HepG2 (cell line): ENCODE measurements at regions not wholly inside any gene's neighbourhood (a gene's known extent, or its start where the extent isn't known, plus 50 kb on each side); places are given as distances from the start of the nearest gene placed in this dataset.

Experiments
- ATAC-seq: fragments of 200-7000 bp; cut with Tn5 transposase; 3 replicates; pipeline ENCODE4 v1.9.1; 2020; ENCODE audit warnings: mild to moderate bottlenecking, moderate library complexity
- BruUV-seq: library from RNA; stranded (reverse); fragments of 400-500 nt; replicated peaks from 2 replicates; lab custom pipeline; 2021; lab: Mats Ljungman, UMichigan
- CTCF ChIA-PET: fragments of 300-600 bp; formaldehyde crosslinking; extraction: SDS; loops from one replicate; lab custom pipeline; 2021; ENCODE audit warnings: low total read pairs, inconsistent platforms, low intra/inter-chr PET ratio; lab: Yijun Ruan, JAX
- POLR2A ChIA-PET: fragments of 350-600 bp; sonication (Branson Sonifier 250); formaldehyde crosslinking; loops from one replicate; lab custom pipeline; 2020; ENCODE audit warnings: antibody characterized with exemption, inconsistent platforms; lab: Yijun Ruan, JAX
- DNase-seq: peaks from one replicate; pipeline ENCODE4 v3.0.0-alpha.2; 2015; ENCODE audit warnings: low spot score
- FAIRE-seq: peaks from 3 replicates; lab custom pipeline; 2011; peaks lifted over from hg19 to GRCh38; lab: Jason Lieb, UNC
- H2AFZ ChIP-seq: one replicate; pipeline ENCODE4 v1.6.1; 2011; ENCODE audit warnings: low read length, inconsistent platforms
- H3K27ac ChIP-seq: fragments of 300-600 bp; 3 replicates; pipeline ENCODE4 v1.8.0; 2011; ENCODE audit warnings: mixed run types, mild to moderate bottlenecking, mixed read lengths, low read length, inconsistent platforms; ENCODE audit not compliant: insufficient read depth; ENCODE audit errors: extremely low read length
- H3K27me3 ChIP-seq, 2 experiments: fragments of 200-600 bp in 1 of 2; 2 replicates in 1 of 2; 3 replicates in 1 of 2; pipeline versions ENCODE4 v1.6.0 to v1.8.0; 2011; ENCODE audit warnings: low read length in 2 of 2, mild to moderate bottlenecking in 2 of 2, moderate library complexity in 2 of 2, inconsistent platforms in 1 of 2; ENCODE audit not compliant: insufficient read depth in 2 of 2, control insufficient read depth in 1 of 2
- H3K36me3 ChIP-seq, 2 experiments: fragments of 200-600 bp in 1 of 2; replicated peaks in 1 of 2; 2 replicates in 1 of 2; 3 replicates in 1 of 2; pipeline versions ENCODE4 v1.5.1 to v1.8.0; 2011; ENCODE audit warnings: low read length in 2 of 2, inconsistent platforms in 1 of 2; ENCODE audit not compliant: insufficient read depth in 2 of 2, control insufficient read depth in 1 of 2
- H3K4me1 ChIP-seq: 2 replicates; pipeline ENCODE4 v1.5.1; 2012; ENCODE audit warnings: low read length, inconsistent platforms; ENCODE audit not compliant: insufficient read depth
- H3K4me2 ChIP-seq: 2 replicates; pipeline ENCODE4 v1.6.0; 2011; ENCODE audit warnings: low read depth, low read length, inconsistent platforms
- H3K4me3 ChIP-seq, 3 experiments: fragments of 200-600 bp in 1 of 3; sonication (generic), shearing (Covaris generic) in 1 of 3; replicated peaks in 1 of 3; 2 replicates each; pipeline ENCODE4 v1.5.1; 2011 to 2016; ENCODE audit warnings: low read length in 3 of 3, inconsistent platforms in 2 of 3, low read depth in 2 of 3, mild to moderate bottlenecking in 2 of 3, control low read depth in 1 of 3, mixed read lengths in 1 of 3; ENCODE audit not compliant: insufficient read depth in 1 of 3
- H3K79me2 ChIP-seq: one replicate; pipeline ENCODE4 v1.6.1; 2011; ENCODE audit warnings: low read length, inconsistent platforms; ENCODE audit not compliant: insufficient read depth
- H3K9ac ChIP-seq: 2 replicates; pipeline ENCODE4 v1.6.0; 2011; ENCODE audit warnings: mild to moderate bottlenecking, low read depth, low read length, inconsistent platforms; ENCODE audit not compliant: insufficient read depth
- H3K9me3 ChIP-seq: 2 replicates; pipeline ENCODE4 v1.5.1; 2012; ENCODE audit warnings: mild to moderate bottlenecking, low read length
- H4K20me1 ChIP-seq: 2 replicates; pipeline ENCODE4 v1.6.0; 2011; ENCODE audit warnings: inconsistent platforms, mild to moderate bottlenecking, low read length, moderate library complexity; ENCODE audit not compliant: insufficient read depth
- ARHGAP35 ChIP-seq: sonication (generic); formaldehyde crosslinking; IDR thresholded peaks from 2 replicates; pipeline ENCODE4 v1.9.0; 2022; ENCODE audit warnings: mild to moderate bottlenecking, inconsistent platforms, moderate library complexity, missing genetic modification reagents, borderline replicate concordance
- DPF2 ChIP-seq: sonication (generic); formaldehyde crosslinking; IDR thresholded peaks from 2 replicates; pipeline ENCODE4 v1.4.0; 2020; ENCODE audit warnings: mild to moderate bottlenecking, low read depth, missing genetic modification reagents, borderline replicate concordance
- KMT2A ChIP-seq: sonication (generic); formaldehyde crosslinking; IDR thresholded peaks from 2 replicates; pipeline ENCODE4 v1.4.0; 2020; ENCODE audit warnings: missing genetic modification reagents
- MAZ ChIP-seq, 2 experiments: sonication (generic) in 1 of 2; formaldehyde crosslinking in 1 of 2; IDR thresholded peaks; 2 replicates each; pipeline versions ENCODE4 v1.5.0 to v1.6.1; 2012 to 2020; ENCODE audit warnings: low read depth in 2 of 2, mild to moderate bottlenecking in 2 of 2, borderline replicate concordance in 1 of 2, improper control_type of control experiment in 1 of 2, low read length in 1 of 2, missing genetic modification reagents in 1 of 2, moderate library complexity in 1 of 2
- SMYD3 ChIP-seq: sonication (generic); formaldehyde crosslinking; IDR thresholded peaks from 2 replicates; pipeline ENCODE4 v1.8.1; 2023; ENCODE audit warnings: mild to moderate bottlenecking, missing genetic modification reagents
- ZNF10 ChIP-seq: sonication (generic); formaldehyde crosslinking; IDR thresholded peaks from 2 replicates; pipeline ENCODE4 v1.4.0; 2020; ENCODE audit warnings: mild to moderate bottlenecking, low read depth, missing genetic modification reagents, borderline replicate concordance
- ZNF343 ChIP-seq: sonication (generic); formaldehyde crosslinking; IDR thresholded peaks from 2 replicates; pipeline ENCODE4 v1.4.0; 2020; ENCODE audit warnings: mild to moderate bottlenecking, missing genetic modification reagents
- ZNF577 ChIP-seq: sonication (generic); formaldehyde crosslinking; IDR thresholded peaks from 2 replicates; pipeline ENCODE4 v1.4.0; 2020; ENCODE audit warnings: mild to moderate bottlenecking, low read depth, missing genetic modification reagents, borderline replicate concordance
- ZNF589 ChIP-seq: sonication (generic); formaldehyde crosslinking; conservative IDR thresholded peaks from 2 replicates; pipeline ENCODE4 v1.8.0; 2022; ENCODE audit warnings: mild to moderate bottlenecking, moderate library complexity, missing genetic modification reagents
- ZNF703 ChIP-seq: sonication (generic); formaldehyde crosslinking; IDR thresholded peaks from 2 replicates; pipeline ENCODE4 v1.5.1; 2020; ENCODE audit warnings: missing genetic modification reagents, mild to moderate bottlenecking, moderate library complexity, borderline replicate concordance
- ZNF775 ChIP-seq: sonication (generic); formaldehyde crosslinking; IDR thresholded peaks from 2 replicates; pipeline ENCODE4 v1.4.0; 2020; ENCODE audit warnings: missing genetic modification reagents, mild to moderate bottlenecking, moderate library complexity, borderline replicate concordance
- ZNF790 ChIP-seq: sonication (generic); formaldehyde crosslinking; IDR thresholded peaks from 2 replicates; pipeline ENCODE4 v1.8.0; 2022; ENCODE audit warnings: missing genetic modification reagents, mild to moderate bottlenecking, borderline replicate concordance
- WGBS: methylation state at CpG from one replicate; pipeline ENCODE4 v1.1.6; 2017; ENCODE audit warnings: low lambda C conversion rate; 5-methylcytosine and 5-hydroxymethylcytosine counted together
- in situ Hi-C: cut with HindIII; loops from 2 replicates; pipeline ENCODE4 v1.10.0; 2017; ENCODE audit warnings: low pct_unique_long_range_greater_than_20kb; ENCODE audit not compliant: extremely low pct_ligation_motif_present
- intact Hi-C: fragments of 100-400 bp; cut with micrococcal nuclease; formaldehyde crosslinking; loops from one replicate; pipeline ENCODE4 v1.10.0; 2022; ENCODE audit not compliant: unreplicated experiment
- TF ChIP-seq, protein P1 (sequence below): sonication (generic); formaldehyde crosslinking; IDR thresholded peaks from 2 replicates; pipeline ENCODE4 v1.4.0; 2020; ENCODE audit warnings: missing genetic modification reagents, mild to moderate bottlenecking, borderline replicate concordance
- TF ChIP-seq, protein P2 (sequence below): sonication (generic); formaldehyde crosslinking; IDR thresholded peaks from 2 replicates; pipeline ENCODE4 v1.5.0; 2020; ENCODE audit warnings: missing genetic modification reagents, mild to moderate bottlenecking, borderline replicate concordance
- TF ChIP-seq, protein P3 (sequence below): sonication (generic); formaldehyde crosslinking; conservative IDR thresholded peaks from 2 replicates; pipeline ENCODE4 v1.4.0; 2020; ENCODE audit warnings: missing genetic modification reagents

DNA sequence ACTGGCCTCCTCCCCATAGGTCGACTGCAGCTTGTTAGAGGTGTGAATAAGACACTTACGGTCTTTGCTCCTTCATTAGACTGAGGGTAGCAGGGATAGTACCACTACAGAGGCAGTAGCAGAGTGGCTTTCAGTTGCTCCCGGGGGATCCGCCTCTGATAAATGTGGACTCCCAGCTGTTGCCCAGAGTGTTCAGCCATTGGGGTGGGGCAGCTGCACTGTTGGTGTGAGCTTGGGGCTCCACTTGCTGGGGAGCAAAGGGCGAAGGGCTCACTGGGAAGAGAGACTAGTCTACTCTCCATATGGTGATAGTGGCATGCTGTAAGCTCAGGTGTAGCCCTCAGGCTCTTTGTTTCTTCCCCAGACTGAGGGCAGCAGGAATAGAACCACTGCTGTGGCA lies 239.1 kb downstream of the LRRN1 start:
- POLR2A ChIA-PET, result no interaction called here
- CTCF ChIA-PET, result no interaction called here
- Histone ChIP-seq H3K4me2 (no peak overlapping the region), H3K27me3 (no peaks in the 10 kb centered on the region), H3K27ac (no peak overlapping the region), H3K36me3 (no peaks in the 10 kb centered on the region), H3K4me3 (no peak overlapping the region), H3K9ac (no peak overlapping the region), H2AFZ (no peak overlapping the region), H3K79me2 (no peaks in the 10 kb centered on the region), H3K4me1 (no peaks in the 10 kb centered on the region), H3K9me3 (no peaks in the 10 kb centered on the region), H4K20me1 (no peaks in the 10 kb centered on the region)
- BruUV-seq, result no TSS peak
- intact Hi-C loops (no loop called here), in situ Hi-C loops (no loop called here)
- FAIRE-seq (no peak), ATAC-seq (no peak), DNase-seq (no peak)
- TF ChIP-seq ZNF790 (CRISPR knock-in tag) (no peak), ZNF577 (no peak), ZNF703 (CRISPR knock-in tag) (no peak), ARHGAP35 (CRISPR knock-in tag) (no peak), KMT2A (CRISPR knock-in tag) (no peak), ZNF10 (CRISPR knock-in tag) (no peak), ZNF775 (CRISPR knock-in tag) (no peak), ZNF589 (CRISPR knock-in tag) (no peak), SMYD3 (CRISPR knock-in tag) (no peak), ZNF343 (CRISPR knock-in tag) (no peak), MAZ (IDR thresholded peaks at IDR 0.05; ENCODE audit: borderline replicate concordance, low read depth, low read length) (no peak), MAZ (CRISPR knock-in tag; IDR thresholded peaks at IDR 0.05; ENCODE audit: low read depth) (no peak), DPF2 (CRISPR knock-in tag) (no peak)
- TF ChIP-seq, protein P1, sequence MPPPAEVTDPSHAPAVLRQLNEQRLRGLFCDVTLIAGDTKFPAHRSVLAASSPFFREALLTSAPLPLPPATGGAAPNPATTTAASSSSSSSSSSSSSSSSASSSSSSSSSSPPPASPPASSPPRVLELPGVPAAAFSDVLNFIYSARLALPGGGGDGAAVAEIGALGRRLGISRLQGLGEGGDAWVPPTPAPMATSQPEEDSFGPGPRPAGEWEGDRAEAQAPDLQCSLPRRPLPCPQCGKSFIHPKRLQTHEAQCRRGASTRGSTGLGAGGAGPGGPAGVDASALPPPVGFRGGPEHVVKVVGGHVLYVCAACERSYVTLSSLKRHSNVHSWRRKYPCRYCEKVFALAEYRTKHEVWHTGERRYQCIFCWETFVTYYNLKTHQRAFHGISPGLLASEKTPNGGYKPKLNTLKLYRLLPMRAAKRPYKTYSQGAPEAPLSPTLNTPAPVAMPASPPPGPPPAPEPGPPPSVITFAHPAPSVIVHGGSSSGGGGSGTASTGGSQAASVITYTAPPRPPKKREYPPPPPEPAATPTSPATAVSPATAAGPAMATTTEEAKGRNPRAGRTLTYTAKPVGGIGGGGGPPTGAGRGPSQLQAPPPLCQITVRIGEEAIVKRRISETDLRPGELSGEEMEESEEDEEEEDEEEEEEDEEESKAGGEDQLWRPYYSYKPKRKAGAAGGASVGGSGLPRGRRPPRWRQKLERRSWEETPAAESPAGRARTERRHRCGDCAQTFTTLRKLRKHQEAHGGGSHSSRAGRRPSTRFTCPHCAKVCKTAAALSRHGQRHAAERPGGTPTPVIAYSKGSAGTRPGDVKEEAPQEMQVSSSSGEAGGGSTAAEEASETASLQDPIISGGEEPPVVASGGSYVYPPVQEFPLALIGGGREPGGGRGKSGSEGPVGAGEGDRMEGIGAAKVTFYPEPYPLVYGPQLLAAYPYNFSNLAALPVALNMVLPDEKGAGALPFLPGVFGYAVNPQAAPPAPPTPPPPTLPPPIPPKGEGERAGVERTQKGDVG, result no peak
- TF ChIP-seq, protein P2, sequence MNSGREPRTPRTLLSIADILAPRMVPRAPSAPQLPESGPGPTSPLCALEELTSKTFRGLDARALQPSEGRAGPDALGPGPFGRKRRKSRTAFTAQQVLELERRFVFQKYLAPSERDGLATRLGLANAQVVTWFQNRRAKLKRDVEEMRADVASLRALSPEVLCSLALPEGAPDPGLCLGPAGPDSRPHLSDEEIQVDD (CRISPR knock-in tag), result no peak
- TF ChIP-seq, protein P3, sequence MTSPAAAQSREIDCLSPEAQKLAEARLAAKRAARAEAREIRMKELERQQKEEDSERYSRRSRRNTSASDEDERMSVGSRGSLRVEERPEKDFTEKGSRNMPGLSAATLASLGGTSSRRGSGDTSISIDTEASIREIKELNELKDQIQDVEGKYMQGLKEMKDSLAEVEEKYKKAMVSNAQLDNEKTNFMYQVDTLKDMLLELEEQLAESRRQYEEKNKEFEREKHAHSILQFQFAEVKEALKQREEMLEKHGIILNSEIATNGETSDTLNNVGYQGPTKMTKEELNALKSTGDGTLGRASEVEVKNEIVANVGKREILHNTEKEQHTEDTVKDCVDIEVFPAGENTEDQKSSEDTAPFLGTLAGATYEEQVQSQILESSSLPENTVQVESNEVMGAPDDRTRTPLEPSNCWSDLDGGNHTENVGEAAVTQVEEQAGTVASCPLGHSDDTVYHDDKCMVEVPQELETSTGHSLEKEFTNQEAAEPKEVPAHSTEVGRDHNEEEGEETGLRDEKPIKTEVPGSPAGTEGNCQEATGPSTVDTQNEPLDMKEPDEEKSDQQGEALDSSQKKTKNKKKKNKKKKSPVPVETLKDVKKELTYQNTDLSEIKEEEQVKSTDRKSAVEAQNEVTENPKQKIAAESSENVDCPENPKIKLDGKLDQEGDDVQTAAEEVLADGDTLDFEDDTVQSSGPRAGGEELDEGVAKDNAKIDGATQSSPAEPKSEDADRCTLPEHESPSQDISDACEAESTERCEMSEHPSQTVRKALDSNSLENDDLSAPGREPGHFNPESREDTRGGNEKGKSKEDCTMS (CRISPR knock-in tag), result no peak
- 52% methylated on average over 3 of the region's 5 CpGs for WGBS
